ENCODE measurements at regions not wholly inside any gene's neighbourhood (a gene's known extent, or its start where the extent isn't known, plus 50 kb on each side); places are given as distances from the start of the nearest gene placed in this dataset.

DNA sequence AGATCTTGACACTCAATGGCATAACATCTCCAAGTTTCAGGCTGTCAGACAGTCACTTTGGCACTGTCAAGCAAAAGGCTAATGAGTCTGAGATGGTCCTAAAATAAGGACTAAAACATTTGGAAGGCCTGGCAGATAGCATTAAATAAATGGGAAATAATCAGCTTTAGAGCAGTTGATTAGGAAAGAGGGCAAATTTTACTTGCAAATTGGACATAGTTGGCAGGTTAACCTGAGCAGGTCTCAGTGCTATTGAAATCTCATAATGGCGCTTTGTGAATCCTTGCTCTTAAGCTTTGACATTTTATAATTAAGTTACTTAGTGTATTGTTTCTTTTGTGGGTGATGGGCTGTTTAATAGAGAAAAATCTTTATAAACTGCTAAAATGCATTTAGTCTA lies 1003.1 kb upstream of the GBE1 start:
- no peak for FAIRE-seq

GRCh38 chr3:82761858-82762257 lies 1000.4 kb upstream of the GBE1 start:
- FAIRE-seq (no peak), DNase-seq (ENCODE audit: low spot score) (no peak)

More for the DNA sequence above, 1003.1 kb upstream of the GBE1 start:
- DNase-seq (ENCODE audit: low spot score), result no peak

DNA sequence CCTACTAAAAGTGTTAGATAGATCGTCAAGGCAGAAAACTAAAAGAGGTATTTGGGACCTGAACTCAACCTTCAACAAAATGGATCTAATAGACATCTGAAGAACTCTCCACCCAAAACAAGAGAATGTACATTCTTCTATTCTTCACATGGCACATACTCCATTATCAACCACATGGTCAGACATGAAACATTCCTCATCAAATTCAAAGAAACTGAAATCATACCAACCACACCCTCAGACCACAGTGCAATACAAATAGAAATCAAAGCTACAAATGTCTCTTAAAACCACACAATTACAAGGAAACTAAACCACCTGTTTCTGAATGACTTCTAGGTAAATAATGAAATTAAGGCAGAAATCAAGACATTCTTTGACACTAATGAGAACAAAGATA lies 984.1 kb upstream of the GBE1 start:
- FAIRE-seq (no peak), DNase-seq (ENCODE audit: low spot score) (no peak)

DNA sequence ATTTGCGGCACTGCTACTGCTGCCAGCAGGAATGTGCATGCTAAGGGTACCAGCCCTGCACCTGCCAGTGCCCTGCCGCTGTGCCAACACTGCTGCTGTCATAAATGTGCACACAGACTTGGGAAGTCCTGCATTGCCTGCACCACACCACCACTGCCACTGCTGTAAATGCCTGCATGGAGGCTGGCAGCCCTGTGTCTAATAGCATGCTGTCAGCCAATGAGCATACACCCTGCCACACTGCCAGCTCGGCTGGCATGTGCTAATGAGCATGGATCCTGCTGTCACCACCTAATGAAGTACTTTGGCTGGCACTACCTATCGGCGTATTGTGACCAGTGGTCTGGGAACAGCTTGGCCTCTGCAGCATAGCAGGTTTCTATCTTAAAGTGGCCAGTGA lies 981.8 kb upstream of the GBE1 start:
- no peak for FAIRE-seq
- DNase-seq (ENCODE audit: low spot score), result no peak

- DNase-seq (ENCODE audit: low spot score), result no peak
- no peak for FAIRE-seq
These were observed 979.9 kb upstream of the GBE1 start for GRCh38 chr3:82741346-82741745.

DNA sequence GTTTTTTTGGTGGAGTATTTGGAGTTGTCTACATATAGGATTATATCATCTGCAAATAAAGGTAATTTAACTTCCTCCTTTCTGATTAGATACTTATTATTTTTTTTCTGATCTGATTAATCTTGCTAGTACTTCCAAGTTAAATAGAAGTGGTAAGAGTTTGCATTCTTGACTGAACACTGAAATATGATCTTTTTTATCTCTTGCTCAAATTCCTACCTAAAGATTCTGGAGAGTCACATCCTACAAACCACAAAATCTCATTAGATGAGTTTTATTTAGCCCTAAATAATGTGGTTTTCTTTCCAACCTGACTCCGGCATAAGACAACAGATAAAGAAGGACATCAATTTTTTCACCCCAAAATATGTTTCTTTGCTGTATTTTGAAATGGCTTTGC lies 977.9 kb upstream of the GBE1 start:
- FAIRE-seq, result no peak
- DNase-seq (ENCODE audit: low spot score), result no peak

GRCh38 chr3:82736696-82737277 lies 975.3 kb upstream of the GBE1 start:
- DNase-seq (ENCODE audit: low spot score), result no peak
- no peak for FAIRE-seq

GRCh38 chr3:82715091-82715856 lies 953.8 kb upstream of the GBE1 start:
- DNase-seq (ENCODE audit: low spot score) (no peak), FAIRE-seq (no peak)

- DNase-seq (ENCODE audit: low spot score), result no peak
These were observed 945.6 kb upstream of the GBE1 start for GRCh38 chr3:82707035-82707434.

DNA sequence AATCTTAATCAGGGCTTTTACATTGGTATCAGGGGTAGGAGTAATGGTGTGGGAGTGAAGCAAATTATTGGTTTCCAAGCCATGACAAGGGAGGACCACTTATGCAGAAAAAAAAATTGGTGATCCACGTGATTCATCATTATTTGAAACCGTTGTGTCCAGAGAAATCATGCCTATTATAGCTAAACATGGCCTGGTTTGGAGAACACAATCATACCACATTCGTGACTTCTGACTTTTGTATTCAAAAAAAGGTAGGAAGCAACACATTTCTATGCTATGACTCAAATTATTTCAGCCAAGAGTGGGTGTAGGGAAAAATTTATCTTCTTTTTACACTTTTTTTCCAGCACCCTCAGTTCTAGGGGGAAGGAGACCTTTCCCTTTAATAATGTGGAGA lies 924.3 kb upstream of the GBE1 start:
- FAIRE-seq (no peak), DNase-seq (ENCODE audit: low spot score) (no peak)

More at GRCh38 chr3:82707035-82707434, 945.6 kb upstream of the GBE1 start:
- no peak for FAIRE-seq

GRCh38 chr3:82676356-82677026 lies 915.0 kb upstream of the GBE1 start:
- no peak for FAIRE-seq
- DNase-seq (ENCODE audit: low spot score), result no peak

DNA sequence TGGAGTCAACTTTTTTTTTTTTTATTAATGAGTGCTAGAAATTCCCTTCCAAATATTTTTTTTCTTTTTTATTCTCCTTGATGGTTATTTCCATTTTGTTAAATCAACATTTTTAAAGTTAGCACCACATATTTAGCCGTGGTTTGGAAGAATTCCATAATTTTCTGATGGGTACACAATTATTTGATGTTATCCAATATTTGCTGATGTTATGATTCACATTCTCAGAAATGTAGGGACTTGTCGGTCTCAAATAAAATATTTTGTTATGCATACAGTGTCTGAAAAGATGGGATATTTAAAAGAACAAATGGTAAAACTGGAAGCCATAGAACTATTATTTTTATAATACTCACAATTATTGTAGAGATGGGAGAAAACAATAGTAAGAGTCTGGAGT lies 911.5 kb upstream of the GBE1 start:
- DNase-seq (ENCODE audit: low spot score) (no peak), FAIRE-seq (no peak)

- DNase-seq (ENCODE audit: low spot score), result no peak
- no peak for FAIRE-seq
These were observed 910.0 kb upstream of the GBE1 start for GRCh38 chr3:82671466-82671865.

GRCh38 chr3:82654708-82655107 lies 893.3 kb upstream of the GBE1 start:
- DNase-seq (ENCODE audit: low spot score) (no peak), FAIRE-seq (no peak)

GRCh38 chr3:82643948-82644347 lies 882.5 kb upstream of the GBE1 start:
- DNase-seq (ENCODE audit: low spot score) (no peak), FAIRE-seq (no peak)

DNA sequence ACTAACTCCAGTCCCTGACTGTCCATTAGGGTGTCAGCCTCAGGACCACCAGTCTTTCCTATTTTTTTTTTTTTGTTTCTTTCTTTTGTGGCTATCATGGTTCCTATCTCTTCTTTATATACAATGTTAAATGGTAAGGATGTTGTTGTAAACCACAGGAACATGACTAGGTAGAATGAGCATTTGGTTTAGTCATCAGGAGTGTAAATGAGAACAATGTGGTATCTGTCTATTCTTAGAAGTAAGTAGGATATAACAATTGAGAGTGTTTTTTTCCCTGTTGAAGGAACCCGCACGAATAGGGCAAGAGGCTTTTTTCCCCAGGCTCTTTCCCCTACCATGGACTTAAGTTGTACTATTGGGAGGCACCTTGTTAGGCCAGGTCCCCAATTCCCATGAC lies 880.3 kb upstream of the GBE1 start:
- DNase-seq (ENCODE audit: low spot score) (no peak), FAIRE-seq (no peak)

DNA sequence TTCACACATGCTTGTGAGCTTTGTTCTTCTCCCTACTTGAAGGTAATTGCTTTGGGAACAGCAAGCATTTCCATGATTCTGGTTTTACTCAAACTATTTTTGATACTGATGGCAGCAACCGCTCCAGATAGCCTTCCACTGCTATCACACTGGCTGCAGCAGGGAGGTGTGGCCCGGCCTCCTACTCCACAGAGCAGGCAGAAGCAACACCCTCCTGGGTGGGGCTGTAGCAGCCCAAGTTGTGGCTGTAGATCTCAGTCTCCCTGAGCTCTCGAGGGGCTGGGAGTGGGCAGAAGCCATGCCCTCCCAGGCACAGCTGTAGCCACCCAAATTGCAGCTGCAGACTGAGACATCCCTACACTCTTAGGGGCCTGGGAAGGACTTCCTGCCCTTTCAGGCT lies 878.8 kb upstream of the GBE1 start:
- DNase-seq (ENCODE audit: low spot score) (no peak), FAIRE-seq (no peak)

- no peak for FAIRE-seq
- no peak for DNase-seq (ENCODE audit: low spot score)
These were observed 876.1 kb upstream of the GBE1 start for GRCh38 chr3:82637574-82637973.

DNA sequence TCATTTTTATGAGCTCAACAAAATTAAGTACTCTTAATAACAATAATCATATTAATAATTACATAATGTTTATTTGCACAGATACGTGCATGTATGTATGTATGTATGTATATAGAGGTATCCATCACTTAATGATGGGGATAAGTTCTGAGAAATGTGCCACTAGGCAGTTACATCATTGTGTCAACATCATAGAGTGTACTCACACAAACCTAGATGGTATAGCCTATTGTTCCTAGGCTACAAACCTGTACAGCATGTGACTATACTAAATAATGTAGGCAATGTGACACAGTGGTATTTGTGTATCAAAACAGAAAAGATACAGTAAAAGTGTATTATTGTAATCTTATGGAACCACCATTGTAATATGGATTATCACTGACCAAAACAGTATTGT lies 874.7 kb upstream of the GBE1 start:
- FAIRE-seq, result no peak
- DNase-seq (ENCODE audit: low spot score), result no peak

GRCh38 chr3:82633319-82633718 lies 871.9 kb upstream of the GBE1 start:
- no peak for DNase-seq (ENCODE audit: low spot score)
- no peak for FAIRE-seq

- DNase-seq (ENCODE audit: low spot score), result no peak
- no peak for FAIRE-seq
These were observed 868.5 kb upstream of the GBE1 start for GRCh38 chr3:82629937-82630336.

- DNase-seq (ENCODE audit: low spot score), result no peak
- FAIRE-seq, result no peak
These were observed 867.1 kb upstream of the GBE1 start for GRCh38 chr3:82628385-82629014.

Measured in RCC 7860 (cell line).